Activated naive CD4-positive, alpha-beta T cell treated with anti-CD3 and anti-CD28 coated beads, Interleukin-2, amount 10 ng/mL, durations not matched to agents 7 days and 5 days (primary cell): ENCODE measurements at regions not wholly inside any gene's neighbourhood (a gene's known extent, or its start where the extent isn't known, plus 50 kb on each side); places are given as distances from the start of the nearest gene placed in this dataset.

Source experiments
- CTCF ChIA-PET: fragments of 350-600 bp; sonication (Branson Sonifier 250); formaldehyde crosslinking; loops from one replicate; lab custom pipeline; 2021; ENCODE audit warnings: antibody characterized with exemption; lab: Charles Lee
- DNase-seq: peaks from one replicate; pipeline ENCODE4 v3.0.0-alpha.2; 2020
- H3K27ac Mint-ChIP-seq: one replicate; pipeline ENCODE4 v1.8.0; 2021; ENCODE audit warnings: mild to moderate bottlenecking, moderate library complexity, mixed read lengths
- H3K27me3 Mint-ChIP-seq: one replicate; pipeline ENCODE4 v1.8.0; 2021; ENCODE audit warnings: mild to moderate bottlenecking, mixed read lengths
- H3K36me3 Mint-ChIP-seq: one replicate; pipeline ENCODE4 v1.8.0; 2021; ENCODE audit warnings: mixed read lengths
- H3K4me1 Mint-ChIP-seq: one replicate; pipeline ENCODE4 v1.8.0; 2021; ENCODE audit warnings: mixed read lengths
- H3K4me3 Mint-ChIP-seq: one replicate; pipeline ENCODE4 v1.8.0; 2021; ENCODE audit warnings: mild to moderate bottlenecking, moderate library complexity, mixed read lengths
- H3K9me3 Mint-ChIP-seq: one replicate; pipeline ENCODE4 v1.8.0; 2021; ENCODE audit warnings: mixed read lengths

DNA sequence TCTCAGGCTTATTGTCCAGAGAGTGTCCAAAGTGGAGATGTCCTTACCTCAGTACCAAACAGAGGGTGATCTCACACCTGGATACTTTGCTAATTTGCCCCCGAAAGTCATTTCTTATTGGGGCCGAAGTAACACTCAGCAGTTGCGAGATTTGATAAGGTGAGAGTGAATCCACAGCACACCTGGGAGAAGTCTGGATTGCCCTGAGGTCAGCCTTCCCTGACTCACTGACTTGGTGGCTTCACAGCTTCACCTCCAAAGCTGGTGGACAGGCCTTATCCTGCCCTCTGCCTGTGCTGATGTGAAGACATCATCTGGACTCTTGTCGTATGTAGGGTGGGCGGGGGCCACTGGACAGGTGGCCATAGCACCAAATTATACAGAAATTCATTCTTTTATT, 101.9 kb upstream of the ARMC2 start:
- H3K27ac Mint-ChIP-seq, result no peak overlapping the region

DNA sequence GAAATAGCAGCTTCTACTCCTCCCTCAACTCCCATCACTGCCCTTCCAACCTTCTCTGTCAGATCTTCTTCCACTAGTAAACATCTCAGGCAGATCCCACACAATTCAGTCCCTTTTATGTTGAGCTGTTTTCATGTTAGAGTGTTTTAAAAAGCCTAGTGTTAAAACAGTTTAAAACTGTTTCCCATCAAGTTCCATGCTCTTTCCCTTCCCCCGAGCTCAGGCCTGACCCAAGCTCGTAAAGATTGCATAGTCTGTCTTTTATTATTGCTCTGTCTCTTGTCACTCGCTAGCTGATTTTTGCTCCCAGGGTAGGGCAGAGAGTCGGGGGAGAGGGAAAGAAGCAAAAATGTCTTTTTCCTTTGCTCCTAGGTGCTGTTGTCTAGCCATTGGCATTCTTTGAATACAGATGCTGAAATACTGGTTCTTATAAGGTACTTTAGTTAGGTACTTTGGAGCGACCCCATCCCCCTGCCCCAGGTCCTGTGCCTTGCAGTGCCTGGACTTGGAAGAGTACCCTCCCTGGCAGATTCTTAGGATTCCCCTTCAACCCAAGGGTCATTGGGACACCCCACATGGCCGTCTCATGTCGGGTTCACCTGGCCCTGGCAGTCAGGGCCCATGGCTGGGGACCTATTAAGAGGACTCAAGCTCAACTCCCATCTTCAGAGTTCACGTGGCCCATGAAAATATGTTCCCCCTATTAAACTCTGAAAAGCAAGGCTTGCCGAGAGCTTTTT, 101.2 kb upstream of the ARMC2 start:
- Mint-ChIP-seq H3K27ac (no peak overlapping the region), H3K27me3 (peaks cover 40% of the 10 kb centered on the region), H3K9me3 (no peaks in the 10 kb centered on the region), H3K36me3 (no peaks in the 10 kb centered on the region), H3K4me3 (no peak overlapping the region), H3K4me1 (no peaks in the 10 kb centered on the region)
- DNase-seq, result no peak
- CTCF ChIA-PET, result no interaction called here

More for the DNA sequence above, 101.9 kb upstream of the ARMC2 start:
- Mint-ChIP-seq H3K27me3 (peaks cover 40% of the 10 kb centered on the region), H3K9me3 (no peaks in the 10 kb centered on the region), H3K36me3 (no peaks in the 10 kb centered on the region), H3K4me1 (no peaks in the 10 kb centered on the region), H3K4me3 (no peak overlapping the region)
- no peak for DNase-seq
- CTCF ChIA-PET, result no interaction called here

DNA sequence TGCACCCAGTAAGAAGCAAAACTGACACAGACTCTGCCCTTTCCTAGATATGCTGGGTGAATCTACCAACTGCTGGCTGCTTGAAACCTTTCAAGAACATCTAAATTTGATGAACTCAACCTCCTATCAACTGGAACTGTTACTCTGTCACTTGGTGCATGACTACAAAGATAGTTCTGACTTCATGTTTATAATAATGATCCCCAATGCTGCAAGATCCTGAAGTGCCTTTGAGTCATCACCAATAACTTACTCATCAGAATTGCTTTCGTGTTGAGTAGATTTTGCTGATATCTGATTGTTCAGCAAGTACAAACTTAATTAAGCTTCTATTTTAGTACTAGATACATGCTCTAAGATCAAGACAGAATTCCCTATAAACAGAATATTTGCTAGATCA, 100.2 kb upstream of the ARMC2 start:
- Mint-ChIP-seq H3K4me1 (no peaks in the 10 kb centered on the region), H3K36me3 (no peaks in the 10 kb centered on the region), H3K9me3 (no peaks in the 10 kb centered on the region), H3K4me3 (no peak overlapping the region), H3K27me3 (peaks cover 37% of the 10 kb centered on the region), H3K27ac (no peak overlapping the region)
- no peak for DNase-seq
- CTCF ChIA-PET, result no interaction called here

- Mint-ChIP-seq H3K9me3 (no peaks in the 10 kb centered on the region), H3K36me3 (no peaks in the 10 kb centered on the region), H3K27me3 (peaks cover 28% of the 10 kb centered on the region), H3K4me1 (no peaks in the 10 kb centered on the region), H3K27ac (no peak overlapping the region), H3K4me3 (no peak overlapping the region)
- no peak for DNase-seq
- CTCF ChIA-PET, result no interaction called here
These were observed 99.3 kb upstream of the ARMC2 start for GRCh38 chr6:108748959-108749358.

- no peaks in the 10 kb centered on the region for H3K9me3 Mint-ChIP-seq
- CTCF ChIA-PET, result interaction anchor here (0.6 kb wide), 1 partner anchor 117 kb away, joined by 3 read pairs; no protein-coding TSS in a partner anchor
- H3K27me3 Mint-ChIP-seq, result peaks cover 37% of the 10 kb centered on the region
- H3K36me3 Mint-ChIP-seq, result no peaks in the 10 kb centered on the region
- H3K4me3 Mint-ChIP-seq, result no peak overlapping the region
- no peaks in the 10 kb centered on the region for H3K4me1 Mint-ChIP-seq
- no peak overlapping the region for H3K27ac Mint-ChIP-seq
- DNase-seq, result no peak
These were observed 97.4 kb upstream of the ARMC2 start for GRCh38 chr6:108750801-108751200.

DNA sequence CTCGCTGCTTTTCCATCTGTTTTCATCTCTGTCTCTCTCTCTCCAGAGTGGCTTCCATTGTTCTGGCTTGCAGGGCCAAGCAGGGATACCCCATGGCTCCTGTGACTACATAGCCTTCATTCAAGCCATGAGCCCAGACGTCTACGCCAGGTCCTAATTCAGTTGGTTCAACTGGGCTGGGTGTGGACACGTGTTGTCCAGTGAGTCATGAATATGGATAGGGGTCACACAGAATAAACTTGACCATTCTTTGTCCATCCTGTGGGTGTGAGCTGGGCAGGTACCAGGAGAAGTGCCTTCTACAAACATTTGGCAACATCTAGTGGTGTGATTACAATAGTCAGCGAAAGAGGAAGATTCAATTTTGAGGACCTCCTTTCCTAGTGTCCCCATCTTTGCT, 96.9 kb upstream of the ARMC2 start:
- no peaks in the 10 kb centered on the region for H3K36me3 Mint-ChIP-seq
- H3K4me3 Mint-ChIP-seq, result no peak overlapping the region
- DNase-seq, result no peak
- no peaks in the 10 kb centered on the region for H3K9me3 Mint-ChIP-seq
- H3K27ac Mint-ChIP-seq, result no peak overlapping the region
- H3K27me3 Mint-ChIP-seq, result peaks cover 41% of the 10 kb centered on the region
- CTCF ChIA-PET, result interaction anchor here (0.6 kb wide), 1 partner anchor 117 kb away, joined by 3 read pairs; no protein-coding TSS in a partner anchor
- no peaks in the 10 kb centered on the region for H3K4me1 Mint-ChIP-seq

- Mint-ChIP-seq H3K27me3 (peaks cover 42% of the 10 kb centered on the region), H3K4me1 (no peaks in the 10 kb centered on the region), H3K9me3 (no peaks in the 10 kb centered on the region), H3K36me3 (no peaks in the 10 kb centered on the region), H3K4me3 (no peak overlapping the region), H3K27ac (no peak overlapping the region)
- CTCF ChIA-PET, result interaction anchor here (0.7 kb wide), 1 partner anchor 320 kb away, joined by 3 read pairs; no protein-coding TSS in a partner anchor
- DNase-seq, result no peak
These were observed 96.1 kb upstream of the ARMC2 start for GRCh38 chr6:108751851-108752732.

DNA sequence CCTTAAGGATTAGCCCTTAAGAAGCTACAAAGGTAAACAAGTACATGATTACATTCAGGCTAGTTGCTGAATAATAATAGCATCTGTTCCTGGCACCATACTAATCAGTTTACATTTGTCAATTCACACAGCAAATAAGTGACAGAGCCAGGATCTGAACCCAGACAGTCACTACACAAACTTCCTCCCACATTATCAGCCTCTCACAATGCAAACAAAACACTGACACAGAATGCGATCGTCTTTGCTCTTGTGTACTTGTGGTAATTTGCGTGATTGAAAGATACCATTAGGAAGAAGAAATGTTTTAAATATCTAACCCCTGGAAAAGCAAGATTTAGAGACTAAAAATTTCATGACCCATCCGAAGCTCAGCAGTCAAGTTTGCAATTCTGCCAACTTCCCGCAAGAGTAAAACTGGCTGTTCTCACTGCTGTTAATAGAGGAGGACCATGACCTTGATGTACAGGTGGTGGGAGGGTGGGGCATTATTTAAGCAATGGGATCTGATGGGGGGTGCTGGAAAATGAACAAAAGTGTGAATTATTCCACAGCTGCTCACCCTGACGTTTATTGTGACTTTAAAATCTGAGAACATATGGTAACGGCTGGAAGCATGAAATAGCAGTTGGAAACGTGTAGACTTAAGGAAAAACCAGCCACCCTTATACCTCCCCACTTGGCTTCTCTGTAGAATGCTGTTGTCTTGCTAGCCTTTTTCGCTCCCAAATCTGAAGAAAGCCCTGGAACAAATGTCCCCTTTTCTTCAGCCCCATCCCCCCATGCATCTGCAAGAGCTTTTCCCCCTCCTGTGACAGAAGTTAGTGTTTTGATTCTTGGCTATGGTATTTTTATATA, 95.3 kb upstream of the ARMC2 start:
- no peak for DNase-seq
- Mint-ChIP-seq H3K4me1 (no peaks in the 10 kb centered on the region), H3K27ac (no peak overlapping the region), H3K9me3 (no peaks in the 10 kb centered on the region), H3K36me3 (no peaks in the 10 kb centered on the region), H3K4me3 (no peak overlapping the region), H3K27me3 (peaks cover 36% of the 10 kb centered on the region)
- CTCF ChIA-PET, result no interaction called here

GRCh38 chr6:108755257-108756240, 92.7 kb upstream of the ARMC2 start:
- Mint-ChIP-seq H3K27me3 (peaks cover 35% of the 10 kb centered on the region), H3K4me3 (no peak overlapping the region), H3K4me1 (no peaks in the 10 kb centered on the region), H3K36me3 (no peaks in the 10 kb centered on the region), H3K27ac (no peak overlapping the region), H3K9me3 (no peaks in the 10 kb centered on the region)
- no peak for DNase-seq
- CTCF ChIA-PET, result no interaction called here

- peaks cover 28% of the 10 kb centered on the region for H3K27me3 Mint-ChIP-seq
- no peak overlapping the region for H3K4me3 Mint-ChIP-seq
- CTCF ChIA-PET, result no interaction called here
- H3K9me3 Mint-ChIP-seq, result no peaks in the 10 kb centered on the region
- no peak for DNase-seq
- no peaks in the 10 kb centered on the region for H3K36me3 Mint-ChIP-seq
- H3K4me1 Mint-ChIP-seq, result peaks cover 2% of the 10 kb centered on the region
- H3K27ac Mint-ChIP-seq, result no peak overlapping the region
These were observed 90.9 kb upstream of the ARMC2 start for GRCh38 chr6:108757357-108757756.

GRCh38 chr6:108758884-108759283, 89.3 kb upstream of the ARMC2 start:
- DNase-seq, result no peak
- Mint-ChIP-seq H3K4me3 (no peak overlapping the region), H3K27ac (no peak overlapping the region), H3K27me3 (peaks cover 31% of the 10 kb centered on the region), H3K36me3 (no peaks in the 10 kb centered on the region), H3K4me1 (peaks cover 3% of the 10 kb centered on the region), H3K9me3 (no peaks in the 10 kb centered on the region)
- CTCF ChIA-PET, result no interaction called here

- Mint-ChIP-seq H3K4me3 (no peak overlapping the region), H3K9me3 (no peaks in the 10 kb centered on the region), H3K27me3 (peaks cover 25% of the 10 kb centered on the region), H3K36me3 (no peaks in the 10 kb centered on the region), H3K27ac (no peak overlapping the region), H3K4me1 (peaks cover 3% of the 10 kb centered on the region)
- CTCF ChIA-PET, result no interaction called here
- no peak for DNase-seq
These were observed 87.8 kb upstream of the ARMC2 start for GRCh38 chr6:108760126-108761050.
